GM18520 (cell line): ENCODE measurements at regions not wholly inside any gene's neighbourhood (a gene's known extent, or its start where the extent isn't known, plus 50 kb on each side); places are given as distances from the start of the nearest gene placed in this dataset.
"Not testable (repeated sequence)": the region's sequence is repeated elsewhere in the genome, so short reads cannot be mapped to it uniquely, and the experiment has no call there.

Experiments
- ATAC-seq: cut with Tn5 transposase; IDR thresholded peaks from one replicate; pipeline ENCODE4 v1.9.1; 2021; ENCODE audit not compliant: unreplicated experiment

GRCh38 chr13:79895416-79895815 lies 414.5 kb downstream of the NDFIP2 start:
- ATAC-seq = no peak

- ATAC-seq = not testable (repeated sequence)
These were observed 406.3 kb downstream of the NDFIP2 start for GRCh38 chr13:79887278-79887677.

GRCh38 chr13:79886601-79887000 lies 405.6 kb downstream of the NDFIP2 start:
- no peak for ATAC-seq

- no peak for ATAC-seq
These were observed 403.9 kb downstream of the NDFIP2 start for GRCh38 chr13:79884890-79885289.

DNA sequence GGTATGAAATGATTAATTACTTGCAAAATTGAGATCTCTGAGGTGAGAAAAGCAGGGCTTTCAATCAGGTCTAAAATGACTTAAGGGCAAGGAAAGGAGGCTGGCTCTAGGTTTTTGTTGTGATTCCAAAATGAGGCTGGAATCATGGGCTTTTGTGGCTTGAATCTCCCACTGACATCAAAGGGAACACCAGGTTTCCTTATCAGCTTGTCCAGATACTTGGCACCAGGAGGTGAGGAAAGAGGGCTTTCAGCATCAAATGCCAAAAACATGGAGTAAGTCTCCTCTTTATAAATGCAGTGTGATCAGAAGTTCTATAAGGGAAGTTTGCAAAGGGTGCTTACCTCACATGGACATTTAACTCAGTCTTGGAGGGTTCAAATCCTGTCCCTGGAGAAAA lies 402.3 kb downstream of the NDFIP2 start:
- no peak for ATAC-seq

DNA sequence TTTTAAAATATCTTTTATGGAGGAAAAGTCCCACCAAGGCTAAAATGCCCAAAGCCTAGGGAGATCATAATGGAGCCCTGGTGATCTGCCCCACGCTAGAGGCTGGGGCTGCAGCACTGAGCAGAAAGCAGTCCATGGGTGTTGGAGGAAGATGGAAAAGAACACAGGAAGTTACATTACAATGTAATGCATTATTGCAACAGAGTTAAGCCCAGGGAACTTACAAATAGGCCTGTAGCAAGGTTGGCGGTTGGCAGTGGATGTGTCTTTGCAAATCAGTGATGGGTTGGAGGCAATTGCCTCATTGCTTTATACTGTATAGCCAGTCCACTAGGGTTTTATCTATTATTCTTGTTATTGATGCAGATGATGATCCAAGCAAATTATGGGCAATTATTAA lies 399.9 kb downstream of the NDFIP2 start:
- no peak for ATAC-seq

- ATAC-seq = peak; percentile 45
These were observed 393.7 kb downstream of the NDFIP2 start for GRCh38 chr13:79874396-79875360.

DNA sequence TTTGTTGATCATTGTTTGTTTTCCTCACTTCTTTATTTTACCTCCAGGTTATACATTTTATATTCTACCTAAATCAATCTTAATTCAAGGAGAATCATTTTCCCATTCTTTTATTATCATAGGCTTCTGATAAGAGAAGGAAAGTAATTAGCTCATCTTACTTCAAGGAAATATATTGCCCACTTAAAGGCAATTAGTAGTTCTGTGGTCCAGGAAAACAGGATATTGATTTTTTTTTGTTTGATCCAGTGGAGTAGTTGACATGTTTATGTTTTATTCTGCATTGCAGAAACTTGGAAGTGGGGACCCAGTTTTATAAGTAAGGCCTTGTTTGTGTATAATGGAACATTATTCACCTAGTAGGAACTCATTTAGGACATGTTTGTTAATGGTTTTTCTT lies 390.6 kb downstream of the NDFIP2 start:
- no peak for ATAC-seq

DNA sequence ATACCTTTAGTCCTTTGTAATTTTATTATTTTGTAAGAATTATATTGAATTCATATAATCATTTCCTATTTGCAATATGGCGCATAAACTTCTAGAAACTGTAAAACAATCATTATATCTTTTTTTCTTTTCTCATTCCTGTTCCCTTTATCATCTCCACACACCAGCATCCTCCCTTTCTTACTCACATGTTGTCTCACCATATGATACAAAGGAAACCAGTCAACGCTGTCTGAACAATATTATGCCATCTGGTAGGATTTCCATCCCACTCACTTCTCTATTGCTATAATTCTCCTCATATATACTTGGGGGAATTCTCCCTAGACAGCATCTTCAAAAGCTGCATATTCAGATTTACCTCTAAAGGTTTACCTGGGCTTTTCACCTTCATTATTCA lies 389.8 kb downstream of the NDFIP2 start:
- ATAC-seq = no peak

DNA sequence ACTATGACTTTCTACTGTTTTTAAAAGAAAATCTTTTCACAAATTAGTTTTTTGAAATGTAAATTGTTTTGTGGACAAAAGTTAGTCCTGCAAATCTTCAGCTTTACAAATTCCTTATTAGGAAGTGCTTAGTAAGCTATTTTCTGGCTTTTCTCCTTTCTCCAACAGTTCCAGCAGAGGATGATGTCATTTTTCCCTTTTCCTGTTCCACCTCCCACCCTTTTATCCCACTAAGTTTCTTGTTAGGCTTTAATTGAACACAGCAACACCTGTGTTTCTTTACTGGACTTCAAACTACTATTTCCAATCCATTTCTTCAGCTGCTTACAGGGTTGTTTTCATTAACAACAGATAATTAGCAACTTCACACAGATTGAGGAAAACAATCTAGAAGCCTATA lies 389.2 kb downstream of the NDFIP2 start:
- no peak for ATAC-seq

GRCh38 chr13:79869326-79869725 lies 388.4 kb downstream of the NDFIP2 start:
- ATAC-seq = no peak

DNA sequence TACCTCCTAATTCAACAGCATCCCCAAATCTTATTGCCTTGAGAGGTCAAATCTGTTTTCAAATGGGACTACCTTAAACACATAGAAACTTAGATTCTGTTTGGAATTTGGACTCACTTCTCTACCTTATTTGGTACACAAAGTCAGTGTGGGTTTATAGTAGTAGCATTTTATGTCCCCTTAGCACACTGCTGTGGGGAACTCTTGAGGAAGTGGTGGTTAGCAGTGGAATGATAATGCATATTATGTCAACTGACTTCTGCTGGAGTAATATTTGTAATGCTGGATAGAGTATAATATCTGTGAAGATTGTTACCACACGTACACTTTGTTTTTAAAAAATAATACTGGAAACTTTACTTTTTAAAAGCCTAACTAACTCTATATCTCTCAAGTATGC lies 386.3 kb downstream of the NDFIP2 start:
- ATAC-seq = no peak

DNA sequence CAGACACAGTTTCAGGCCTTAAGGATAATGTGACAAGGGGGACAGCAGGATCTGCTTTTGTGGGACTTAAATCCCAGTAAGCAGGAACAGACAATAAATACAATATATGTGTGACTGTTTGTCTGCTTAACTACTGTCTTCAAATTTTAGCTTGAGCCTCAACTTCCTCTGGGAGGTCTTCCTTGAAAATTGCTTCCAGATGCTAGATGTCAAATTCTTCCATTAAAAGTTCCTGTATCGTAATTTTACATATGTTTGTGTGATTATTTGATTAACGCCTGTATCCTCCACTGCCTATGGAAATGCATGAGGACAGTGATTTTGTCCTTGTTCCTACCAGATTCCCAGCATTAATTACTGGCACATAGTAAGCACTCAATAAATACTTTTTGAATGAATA lies 385.5 kb downstream of the NDFIP2 start:
- ATAC-seq = no peak

GRCh38 chr13:79862515-79862914 lies 381.6 kb downstream of the NDFIP2 start:
- no peak for ATAC-seq

- ATAC-seq = no peak
These were observed 380.8 kb downstream of the NDFIP2 start for GRCh38 chr13:79861731-79862130.

DNA sequence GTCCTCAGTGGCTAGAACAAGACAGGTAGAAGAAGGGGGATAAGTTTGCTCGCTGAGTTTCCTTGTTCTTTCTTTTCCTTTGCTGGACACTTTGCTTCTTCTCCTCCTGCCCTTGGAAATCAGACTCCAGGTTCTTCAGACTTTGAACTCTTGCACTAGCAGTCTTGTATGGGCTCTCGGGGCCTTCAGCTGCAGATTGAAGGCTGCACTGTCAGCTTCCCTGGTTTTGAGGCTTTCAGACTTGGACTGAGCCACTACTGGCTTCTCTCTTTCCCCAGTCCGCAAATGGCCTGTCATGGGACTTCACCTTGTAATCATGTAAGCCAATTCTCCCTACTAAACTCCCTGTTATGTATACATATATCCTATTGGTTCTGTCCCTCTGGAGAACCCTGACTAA lies 379.8 kb downstream of the NDFIP2 start:
- ATAC-seq = no peak

DNA sequence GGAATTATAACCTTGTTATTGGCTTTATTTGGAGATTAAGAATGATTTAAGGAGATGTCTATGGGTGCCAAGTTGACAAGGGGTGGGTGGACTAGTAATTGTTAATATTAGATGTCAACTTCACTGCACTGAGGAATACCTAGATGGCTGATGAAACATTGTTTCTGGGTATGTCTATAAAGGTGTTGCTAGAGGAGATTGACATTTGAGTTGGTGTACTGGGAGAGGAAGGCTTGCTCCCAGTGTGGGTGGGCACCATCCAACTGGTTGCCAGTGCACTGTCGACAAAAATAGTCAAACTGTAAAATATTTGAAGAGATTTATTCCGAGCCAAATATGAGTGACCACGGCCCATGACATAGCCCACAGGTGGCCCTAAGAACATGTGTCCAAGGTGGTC lies 378.8 kb downstream of the NDFIP2 start:
- no peak for ATAC-seq

DNA sequence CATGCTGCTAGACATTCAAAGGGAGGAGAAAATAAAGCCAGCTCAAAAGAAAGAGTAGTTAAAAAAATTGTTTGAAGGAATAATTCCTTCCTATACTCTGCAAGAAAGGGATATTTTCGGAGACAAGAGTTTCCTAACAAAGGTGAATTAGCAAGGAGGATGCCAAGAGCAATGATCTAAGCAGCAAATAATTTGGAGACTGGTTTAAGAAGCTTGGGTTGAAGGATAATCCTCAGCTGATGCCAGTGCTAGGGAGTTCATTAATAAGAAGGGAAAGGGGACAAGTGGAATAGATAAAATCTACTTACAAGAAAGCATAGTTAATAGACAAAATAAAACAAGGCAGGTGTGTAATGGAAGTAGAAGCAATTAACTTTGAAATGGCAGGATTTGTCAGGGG lies 372.3 kb downstream of the NDFIP2 start:
- no peak for ATAC-seq

DNA sequence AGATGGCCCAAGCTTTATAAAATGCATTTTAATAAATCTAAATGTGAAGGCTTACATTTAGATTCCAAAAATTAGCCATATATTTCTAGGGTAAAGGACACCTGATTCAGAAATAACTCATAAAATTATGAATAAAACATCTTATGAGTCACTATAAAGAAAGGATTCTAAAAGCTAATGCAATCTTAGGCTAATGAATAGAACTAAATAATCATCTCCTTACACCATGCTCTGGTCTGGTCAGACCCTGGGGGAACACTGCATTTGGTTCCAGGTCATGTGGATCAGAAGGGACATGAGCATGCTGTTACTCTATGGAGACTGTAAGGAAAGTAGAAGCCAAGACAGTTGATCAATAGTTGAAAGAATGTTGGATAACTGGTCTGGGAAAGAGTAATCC lies 370.4 kb downstream of the NDFIP2 start:
- ATAC-seq = no peak

- ATAC-seq = no peak
These were observed 367.1 kb downstream of the NDFIP2 start for GRCh38 chr13:79847882-79848592.

- ATAC-seq = no peak
These were observed 365.4 kb downstream of the NDFIP2 start for GRCh38 chr13:79846386-79846785.

DNA sequence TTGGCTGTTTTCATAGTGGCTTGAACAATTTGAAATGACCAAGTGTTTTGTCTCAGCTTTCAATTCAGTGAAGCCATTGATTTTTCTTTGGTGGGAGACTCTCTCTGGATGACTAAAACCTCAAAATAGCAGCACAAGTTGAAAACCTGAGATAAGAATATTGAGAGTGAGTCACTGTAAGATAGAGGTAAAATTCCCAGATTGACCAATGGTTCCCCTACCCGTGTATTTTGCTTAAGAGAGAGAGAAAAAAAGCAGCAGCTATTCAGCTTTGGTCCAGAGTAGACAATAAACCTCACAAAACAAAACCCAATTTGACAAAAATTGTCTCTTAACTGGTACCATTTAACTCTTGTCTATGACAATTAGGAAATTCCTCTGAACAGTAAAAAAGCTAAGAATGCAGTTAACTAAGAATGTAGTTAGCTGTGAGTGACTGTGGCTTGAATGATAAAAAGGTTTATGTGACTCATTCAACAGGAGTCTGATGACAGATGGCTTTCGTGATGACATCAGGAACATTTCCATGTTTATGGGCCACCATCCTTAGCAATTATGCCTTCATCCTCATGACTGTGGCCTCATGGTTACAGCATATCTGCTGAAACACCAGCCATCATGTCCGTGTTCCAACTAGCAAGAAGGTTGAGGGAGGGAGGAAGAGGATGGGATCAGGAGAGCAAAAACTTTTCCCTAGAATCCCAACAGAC lies 356.9 kb downstream of the NDFIP2 start:
- no peak for ATAC-seq
